OCI-LY3 (cell line): ENCODE measurements at regions not wholly inside any gene's neighbourhood (a gene's known extent, or its start where the extent isn't known, plus 50 kb on each side); places are given as distances from the start of the nearest gene placed in this dataset.

Experiments used
- H2AFZ ChIP-seq: fragments of 200-600, 300-600 bp; shearing (Covaris generic); 2 replicates; pipeline ENCODE4 v1.6.0; 2014; ENCODE audit warnings: antibody characterized with exemption, low read depth, low read length
- H3K27ac ChIP-seq: fragments of 200-600, 300-600 bp; sonication (generic); 2 replicates; pipeline ENCODE4 v1.5.1; 2014; ENCODE audit warnings: mild to moderate bottlenecking, low read length, moderate library complexity, mixed read lengths
- H3K27me3 ChIP-seq: fragments of 200-600, 300-600 bp; sonication (generic); 2 replicates; pipeline ENCODE4 v1.6.1; 2014; ENCODE audit warnings: low read depth, low read length, mixed read lengths
- H3K36me3 ChIP-seq: fragments of 200-600, 300-600 bp; sonication (generic); replicated peaks from 2 replicates; pipeline ENCODE3; 2014; ENCODE audit warnings: low read depth, low read length, mixed read lengths
- H3K4me1 ChIP-seq: fragments of 300-600, 200-600 bp; sonication (generic); 2 replicates; pipeline ENCODE4 v1.6.1; 2014; ENCODE audit warnings: low read length, mixed read lengths
- H3K4me2 ChIP-seq: fragments of 200-600, 300-600 bp; sonication (generic); 2 replicates; pipeline ENCODE4 v1.6.1; 2014; ENCODE audit warnings: low read length, mixed read lengths
- H3K4me3 ChIP-seq: fragments of 300-600, 200-600 bp; sonication (generic); 2 replicates; pipeline ENCODE4 v1.5.1; 2014; ENCODE audit warnings: antibody characterized with exemption, mild to moderate bottlenecking, low read length, moderate library complexity
- H3K79me2 ChIP-seq: fragments of 300-600, 200-600 bp; shearing (Covaris generic); 2 replicates; pipeline ENCODE4 v1.6.1; 2014; ENCODE audit warnings: mild to moderate bottlenecking, low read length, mixed read lengths
- H3K9ac ChIP-seq: fragments of 300-600, 200-600 bp; shearing (Covaris generic); 2 replicates; pipeline ENCODE4 v1.6.0; 2014; ENCODE audit warnings: mild to moderate bottlenecking, low read length, moderate library complexity
- H3K9me3 ChIP-seq: fragments of 200-600, 300-600 bp; shearing (Covaris generic); 2 replicates; pipeline ENCODE4 v1.6.1; 2014; ENCODE audit warnings: low read length, mixed read lengths; ENCODE audit not compliant: insufficient read depth
- H4K20me1 ChIP-seq: fragments of 200-600, 300-600 bp; sonication (generic); 2 replicates; pipeline ENCODE4 v1.6.1; 2016; ENCODE audit warnings: low read length, mixed read lengths; ENCODE audit not compliant: insufficient read depth
- EZH2phosphoT487 ChIP-seq: fragments of 200-600 bp; shearing (Covaris generic); IDR thresholded peaks from 2 replicates; pipeline ENCODE4 v1.6.1; 2018; ENCODE audit warnings: antibody characterized with exemption, mixed run types, low read depth
- TF ChIP-seq, protein P1 (sequence below): fragments of 200-600, 300-600 bp; sonication (generic); IDR thresholded peaks from 2 replicates; pipeline ENCODE4 v1.5.1; 2014; ENCODE audit warnings: antibody characterized with exemption, low read length, low read depth

DNA sequence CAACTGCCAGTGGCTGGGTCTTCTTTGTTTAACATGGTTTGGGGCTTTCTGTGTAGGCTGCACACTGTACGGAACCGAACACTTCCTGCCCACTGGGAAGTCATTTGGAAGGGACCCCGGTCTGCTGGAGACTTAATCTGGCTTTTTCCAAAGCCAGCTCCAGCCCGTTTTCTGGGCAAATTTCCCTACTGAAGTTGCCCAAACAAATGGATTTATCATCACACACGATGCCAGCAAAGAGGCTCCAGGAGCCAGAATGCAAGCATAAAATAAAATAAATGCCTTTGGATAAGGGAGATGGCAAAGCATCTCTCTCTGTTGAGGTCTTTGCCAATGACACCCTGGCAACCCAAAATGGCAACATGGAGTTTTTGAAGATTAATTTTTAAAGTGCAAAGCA, 259.9 kb upstream of the IRX3 start:
- H3K4me1 ChIP-seq = no peaks in the 10 kb centered on the region
- no peak overlapping the region for H3K27ac ChIP-seq
- TF ChIP-seq EZH2phosphoT487 = no peak
- TF ChIP-seq, protein P1, sequence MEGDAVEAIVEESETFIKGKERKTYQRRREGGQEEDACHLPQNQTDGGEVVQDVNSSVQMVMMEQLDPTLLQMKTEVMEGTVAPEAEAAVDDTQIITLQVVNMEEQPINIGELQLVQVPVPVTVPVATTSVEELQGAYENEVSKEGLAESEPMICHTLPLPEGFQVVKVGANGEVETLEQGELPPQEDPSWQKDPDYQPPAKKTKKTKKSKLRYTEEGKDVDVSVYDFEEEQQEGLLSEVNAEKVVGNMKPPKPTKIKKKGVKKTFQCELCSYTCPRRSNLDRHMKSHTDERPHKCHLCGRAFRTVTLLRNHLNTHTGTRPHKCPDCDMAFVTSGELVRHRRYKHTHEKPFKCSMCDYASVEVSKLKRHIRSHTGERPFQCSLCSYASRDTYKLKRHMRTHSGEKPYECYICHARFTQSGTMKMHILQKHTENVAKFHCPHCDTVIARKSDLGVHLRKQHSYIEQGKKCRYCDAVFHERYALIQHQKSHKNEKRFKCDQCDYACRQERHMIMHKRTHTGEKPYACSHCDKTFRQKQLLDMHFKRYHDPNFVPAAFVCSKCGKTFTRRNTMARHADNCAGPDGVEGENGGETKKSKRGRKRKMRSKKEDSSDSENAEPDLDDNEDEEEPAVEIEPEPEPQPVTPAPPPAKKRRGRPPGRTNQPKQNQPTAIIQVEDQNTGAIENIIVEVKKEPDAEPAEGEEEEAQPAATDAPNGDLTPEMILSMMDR = no peak
- 0 out of 2 replicates have a peak, but pooled peaks cover under 1% of the 10 kb centered on the region for H3K9me3 ChIP-seq
- H3K27me3 ChIP-seq = no peaks in the 10 kb centered on the region
- no peaks in the 10 kb centered on the region for H3K36me3 ChIP-seq
- no peaks in the 10 kb centered on the region for H4K20me1 ChIP-seq
- H2AFZ ChIP-seq = no peak overlapping the region
- no peak overlapping the region for H3K9ac ChIP-seq
- H3K4me2 ChIP-seq = no peak overlapping the region
- H3K79me2 ChIP-seq = no peaks in the 10 kb centered on the region
- no peak overlapping the region for H3K4me3 ChIP-seq

DNA sequence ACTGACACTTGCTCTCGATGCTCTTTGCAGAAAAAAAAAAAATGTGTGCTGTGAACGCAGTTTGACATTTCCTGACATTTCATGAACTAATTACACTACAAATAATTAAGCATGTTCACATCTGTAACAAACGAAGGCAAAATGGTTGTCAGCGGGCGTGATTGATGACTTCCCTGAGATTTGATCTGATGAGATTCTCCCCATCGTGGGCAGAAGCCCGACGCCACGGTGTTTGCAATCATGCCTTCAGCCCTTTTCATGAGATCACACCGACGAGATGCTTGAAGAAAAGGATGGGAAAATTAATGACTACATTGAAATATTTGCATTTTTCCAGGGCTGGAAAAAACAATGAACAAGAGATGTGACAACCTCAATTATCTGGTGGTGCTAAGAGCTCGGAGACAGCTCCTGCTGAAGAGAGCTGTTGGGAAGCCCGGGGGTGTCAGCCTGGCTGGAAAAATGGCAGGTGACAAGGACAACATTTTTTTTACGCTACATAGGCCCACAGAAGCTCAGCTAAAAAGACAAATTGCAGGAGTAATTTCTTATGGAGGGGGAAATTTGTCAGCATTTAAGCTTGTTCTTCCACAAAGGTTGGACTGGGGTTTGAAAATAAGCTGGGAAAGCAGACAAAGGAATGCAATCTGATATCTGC, 259.4 kb upstream of the IRX3 start:
- Histone ChIP-seq H3K27me3 (no peaks in the 10 kb centered on the region), H3K27ac (no peak overlapping the region), H3K9ac (no peak overlapping the region), H3K4me2 (no peak overlapping the region), H3K79me2 (no peaks in the 10 kb centered on the region), H2AFZ (no peak overlapping the region), H3K36me3 (no peaks in the 10 kb centered on the region), H3K4me1 (no peaks in the 10 kb centered on the region), H3K9me3 (no peaks in the 10 kb centered on the region), H4K20me1 (no peaks in the 10 kb centered on the region), H3K4me3 (no peak overlapping the region)
- TF ChIP-seq EZH2phosphoT487 = no peak
- TF ChIP-seq, protein P1 = no peak

DNA sequence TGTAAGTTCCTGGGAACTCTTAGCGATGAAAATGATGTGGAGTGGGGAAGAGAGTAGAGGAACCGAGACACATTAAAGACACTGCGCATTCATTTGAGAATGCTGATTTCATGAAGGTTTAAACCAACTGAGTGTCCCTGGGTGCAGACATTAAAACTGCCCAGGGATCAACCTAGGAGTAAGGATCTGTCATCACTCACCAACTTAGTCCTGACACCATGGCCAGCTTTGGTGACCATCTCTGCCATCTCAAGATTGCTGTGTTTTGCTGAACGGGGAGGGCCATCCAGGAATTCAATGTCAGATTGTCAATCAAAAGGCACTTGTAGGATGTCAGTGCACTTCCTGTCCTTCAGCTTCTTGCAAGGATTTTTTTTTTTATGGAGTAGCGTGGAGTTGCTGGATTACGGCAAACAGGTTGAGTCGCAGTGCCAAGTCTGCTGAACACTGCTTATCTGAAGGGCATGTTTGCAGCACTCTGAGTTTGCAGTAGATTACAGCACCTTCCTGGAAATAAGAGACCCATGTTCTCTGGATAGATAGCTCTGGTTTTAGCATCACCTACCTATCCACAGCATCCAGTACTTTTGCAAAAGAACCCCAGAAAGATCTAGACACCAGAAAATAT, 258.1 kb upstream of the IRX3 start:
- no peak overlapping the region for H3K4me2 ChIP-seq
- H3K9me3 ChIP-seq = no peaks in the 10 kb centered on the region
- H4K20me1 ChIP-seq = no peaks in the 10 kb centered on the region
- H3K9ac ChIP-seq = no peak overlapping the region
- no peaks in the 10 kb centered on the region for H3K27me3 ChIP-seq
- H3K27ac ChIP-seq = no peak overlapping the region
- H2AFZ ChIP-seq = no peak overlapping the region
- no peaks in the 10 kb centered on the region for H3K4me1 ChIP-seq
- no peak overlapping the region for H3K4me3 ChIP-seq
- TF ChIP-seq, protein P1 = no peak
- TF ChIP-seq EZH2phosphoT487 = no peak
- H3K79me2 ChIP-seq = no peaks in the 10 kb centered on the region
- no peaks in the 10 kb centered on the region for H3K36me3 ChIP-seq

DNA sequence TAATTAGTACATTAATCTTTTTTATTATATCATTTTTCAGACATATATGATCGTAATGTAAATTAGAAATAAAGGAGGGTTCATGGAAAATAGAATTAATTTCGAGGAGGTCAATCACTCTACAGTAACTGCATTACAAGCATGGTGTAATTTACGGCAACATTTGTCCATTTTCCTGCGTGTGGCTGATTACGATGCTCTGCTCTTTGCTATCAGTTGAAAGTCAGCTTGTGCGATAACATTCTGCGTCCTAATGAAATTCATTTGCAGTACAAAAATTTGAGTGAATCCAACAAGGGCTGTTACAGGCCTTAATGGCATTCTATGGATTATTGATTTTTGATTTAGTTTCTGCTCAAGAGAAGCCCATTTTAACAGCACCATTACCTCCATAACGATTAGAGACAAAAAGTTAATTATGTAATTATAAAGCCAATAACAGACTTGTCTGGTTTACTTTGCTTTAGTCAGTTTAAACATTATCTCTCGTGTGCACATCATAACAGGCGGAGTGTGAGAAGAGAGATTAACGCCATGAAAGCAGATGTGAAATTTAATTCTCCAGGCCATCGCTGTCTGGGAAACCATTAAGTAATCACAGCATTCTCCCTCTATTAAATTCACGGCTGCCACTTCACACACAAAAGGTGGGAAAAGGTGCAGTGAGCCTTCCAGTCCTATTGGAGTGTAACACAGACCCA, 256.4 kb upstream of the IRX3 start:
- Histone ChIP-seq H3K36me3 (no peaks in the 10 kb centered on the region), H3K27me3 (no peaks in the 10 kb centered on the region)

More for the DNA sequence above, 256.4 kb upstream of the IRX3 start:
- Histone ChIP-seq H3K9ac (no peak overlapping the region), H3K79me2 (no peaks in the 10 kb centered on the region), H3K4me3 (no peak overlapping the region), H4K20me1 (no peaks in the 10 kb centered on the region), H3K4me1 (no peaks in the 10 kb centered on the region), H3K4me2 (no peak overlapping the region), H2AFZ (no peak overlapping the region), H3K9me3 (no peaks in the 10 kb centered on the region), H3K27ac (no peak overlapping the region)
- TF ChIP-seq, protein P1 = no peak
- TF ChIP-seq EZH2phosphoT487 = no peak
